Body of pancreas (tissue), 4 donors: ENCODE measurements at regions not wholly inside any gene's neighbourhood (a gene's known extent, or its start where the extent isn't known, plus 50 kb on each side); places are given as distances from the start of the nearest gene placed in this dataset.

Experiments used
- ATAC-seq: fragments of 150-250 bp; one replicate; pipeline ENCODE4 v1.9.1; 2016
- DNase-seq, 4 donors: peaks; one replicate each; pipeline ENCODE4 v3.0.0-alpha.2; 2019
- H3K27ac ChIP-seq, 4 donors: fragments of 200-600 bp; sonication (generic); 1 replicate in 3 of 4; 2 replicates in 1 of 4; pipeline versions ENCODE4 v1.5.1 to v1.6.1; 2016 to 2019; ENCODE audit warnings: mild to moderate bottlenecking in 1 of 4, mixed read lengths in 1 of 4, moderate library complexity in 1 of 4
- H3K27me3 ChIP-seq, 2 donors: fragments of 200-600 bp; sonication (generic); one replicate each; pipeline ENCODE4 v1.6.0; 2016; ENCODE audit warnings: mild to moderate bottlenecking in 1 of 2
- H3K36me3 ChIP-seq, 2 donors: fragments of 200-600 bp; sonication (generic); replicated peaks in 1 of 2; 2 replicates each; pipeline ENCODE4 v1.5.1; 2016; ENCODE audit warnings: low read depth in 2 of 2; ENCODE audit not compliant: insufficient read depth in 1 of 2
- H3K4me1 ChIP-seq: fragments of 200-600 bp; sonication (generic); one replicate; pipeline ENCODE4 v1.6.0; 2016
- H3K4me3 ChIP-seq, 2 donors: fragments of 200-600 bp; sonication (generic); 1 replicate in 1 of 2; 2 replicates in 1 of 2; pipeline ENCODE4 v1.5.1; 2016 to 2019
- H3K9me3 ChIP-seq, 3 donors: fragments of 200-600 bp; sonication (generic); 1 replicate in 2 of 3; 2 replicates in 1 of 3; pipeline ENCODE4 v1.5.1; 2016
- POLR2A ChIP-seq, 3 donors: fragments of 450-650 bp; IDR thresholded peaks; one replicate each; pipeline ENCODE4 v1.6.1; 2016; ENCODE audit warnings: antibody characterized with exemption in 3 of 3, mild to moderate bottlenecking in 2 of 3
- WGBS, 2 donors: methylation state at CpG; one replicate each; pipeline ENCODE4 v1.1.5; 2017; 5-methylcytosine and 5-hydroxymethylcytosine counted together
- intact Hi-C: fragments of 100-400 bp; cut with DNase I; formaldehyde crosslinking; loops from one replicate; pipeline ENCODE4 v1.15.1; 2023
- TF ChIP-seq, protein P1 (sequence below), 7 experiments: fragments of 450-650 bp in 4 of 7; fragments of 200-600 bp in 3 of 7; sonication (generic) in 3 of 7; IDR thresholded peaks; one replicate each; pipeline ENCODE4 v1.5.1; 2016 to 2019; ENCODE audit warnings: antibody characterized with exemption in 7 of 7

DNA sequence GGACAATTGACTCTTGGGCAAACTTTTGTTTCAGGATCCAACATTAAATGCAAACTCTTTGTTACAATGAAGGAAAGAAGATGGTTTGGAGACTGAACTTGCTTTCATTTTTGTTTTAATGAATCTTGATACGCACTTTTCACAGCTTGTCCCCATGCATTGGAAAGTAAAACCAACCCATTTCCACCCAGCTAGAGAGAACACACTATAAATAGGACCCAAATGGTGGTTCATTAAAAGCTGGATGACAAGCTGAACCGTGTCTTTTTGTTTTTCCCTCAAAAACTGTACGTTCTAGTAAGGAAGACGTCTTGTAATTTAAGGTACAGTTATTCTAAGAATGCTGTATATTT is 95.3 kb upstream of the EGFL6 start:
- intact Hi-C loops, result no loop called here
- Histone ChIP-seq H3K4me1 (no peaks in the 10 kb centered on the region), H3K9me3 (no peaks in the 10 kb centered on the region), H3K27me3 (no peaks in the 10 kb centered on the region), H3K27ac (peak overlapping the region in 1 of 4 donors; percentile 8), H3K4me3 (no peak overlapping the region), H3K36me3 (no peaks in the 10 kb centered on the region)
- WGBS, 2 donors, result 86 to 87% methylated on average over 4 of the region's 4 CpGs
- ATAC-seq (no peak), DNase-seq (no peak)
- TF ChIP-seq POLR2A (IDR thresholded peaks at IDR 0.05), result no peak
- TF ChIP-seq, protein P1, sequence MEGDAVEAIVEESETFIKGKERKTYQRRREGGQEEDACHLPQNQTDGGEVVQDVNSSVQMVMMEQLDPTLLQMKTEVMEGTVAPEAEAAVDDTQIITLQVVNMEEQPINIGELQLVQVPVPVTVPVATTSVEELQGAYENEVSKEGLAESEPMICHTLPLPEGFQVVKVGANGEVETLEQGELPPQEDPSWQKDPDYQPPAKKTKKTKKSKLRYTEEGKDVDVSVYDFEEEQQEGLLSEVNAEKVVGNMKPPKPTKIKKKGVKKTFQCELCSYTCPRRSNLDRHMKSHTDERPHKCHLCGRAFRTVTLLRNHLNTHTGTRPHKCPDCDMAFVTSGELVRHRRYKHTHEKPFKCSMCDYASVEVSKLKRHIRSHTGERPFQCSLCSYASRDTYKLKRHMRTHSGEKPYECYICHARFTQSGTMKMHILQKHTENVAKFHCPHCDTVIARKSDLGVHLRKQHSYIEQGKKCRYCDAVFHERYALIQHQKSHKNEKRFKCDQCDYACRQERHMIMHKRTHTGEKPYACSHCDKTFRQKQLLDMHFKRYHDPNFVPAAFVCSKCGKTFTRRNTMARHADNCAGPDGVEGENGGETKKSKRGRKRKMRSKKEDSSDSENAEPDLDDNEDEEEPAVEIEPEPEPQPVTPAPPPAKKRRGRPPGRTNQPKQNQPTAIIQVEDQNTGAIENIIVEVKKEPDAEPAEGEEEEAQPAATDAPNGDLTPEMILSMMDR (IDR thresholded peaks at IDR 0.05), result no peak

DNA sequence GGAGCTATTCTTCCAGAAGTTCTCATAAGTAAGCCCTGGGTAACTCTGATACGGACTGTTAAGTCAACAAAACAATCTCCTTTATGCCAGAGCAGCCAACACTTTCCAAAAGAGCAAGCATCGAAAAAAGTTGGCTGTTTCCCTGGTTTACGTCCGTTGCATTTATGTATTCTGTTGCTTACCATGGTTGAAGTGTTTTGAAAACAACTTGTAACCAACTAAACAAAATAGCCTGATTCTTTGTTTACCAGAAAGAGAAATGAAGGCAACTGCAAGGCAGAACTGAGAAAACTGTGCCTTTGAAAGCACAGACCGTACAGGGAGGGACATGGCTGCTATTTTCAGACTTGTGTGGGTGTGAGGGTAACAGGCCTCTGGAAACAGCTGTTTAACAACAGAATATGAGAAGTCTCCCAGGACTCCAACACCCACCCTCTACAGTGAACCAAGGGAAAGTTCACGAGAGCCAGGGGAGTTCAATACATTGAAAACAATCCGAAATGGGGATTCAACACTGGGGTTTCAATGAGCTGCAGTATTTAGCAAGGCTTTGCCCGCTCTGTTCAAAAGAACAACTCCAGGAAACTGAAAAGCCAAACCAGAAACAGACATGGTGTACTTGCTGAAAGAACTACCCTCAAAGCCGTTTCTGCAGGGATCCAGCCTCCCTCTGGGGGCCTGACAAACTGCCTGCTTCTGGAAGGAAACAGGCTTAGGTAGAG is 95.8 kb upstream of the EGFL6 start:
- 33 to 53% methylated on average over 7 to 9 of the region's 9 CpGs for WGBS, 2 donors
- Histone ChIP-seq H3K36me3 (no peaks in the 10 kb centered on the region), H3K4me1 (no peaks in the 10 kb centered on the region), H3K4me3 (no peak overlapping the region), H3K27ac (peak overlapping the region in 1 of 4 donors; percentile 8), H3K9me3 (no peaks in the 10 kb centered on the region), H3K27me3 (no peaks in the 10 kb centered on the region)
- TF ChIP-seq, protein P1 (IDR thresholded peaks at IDR 0.05), result no peak
- TF ChIP-seq POLR2A (IDR thresholded peaks at IDR 0.05), result no peak
- intact Hi-C loops, result no loop called here
- DNase-seq (no peak), ATAC-seq (no peak)

DNA sequence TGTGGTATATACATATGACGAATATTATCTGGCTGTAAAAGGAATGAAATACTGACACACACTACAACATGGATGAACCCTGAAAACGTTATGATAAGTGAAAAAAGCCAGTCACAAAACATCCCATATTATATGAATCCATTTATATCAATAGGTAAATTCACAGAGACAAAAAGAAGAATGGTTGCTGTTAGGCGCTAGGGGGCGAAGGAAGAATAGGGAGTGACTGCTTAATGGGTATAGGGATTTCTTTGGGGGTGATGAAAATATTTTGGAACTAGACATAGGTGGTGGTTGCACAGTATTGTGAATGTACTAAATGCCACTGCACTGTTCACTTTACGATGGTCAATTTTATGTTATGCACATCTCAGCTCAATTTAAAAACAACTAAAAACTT is 96.4 kb upstream of the EGFL6 start:
- Histone ChIP-seq H3K4me3 (no peak overlapping the region), H3K36me3 (no peaks in the 10 kb centered on the region), H3K27ac (no peak overlapping the region), H3K27me3 (no peaks in the 10 kb centered on the region), H3K9me3 (no peaks in the 10 kb centered on the region), H3K4me1 (no peaks in the 10 kb centered on the region)
- TF ChIP-seq, protein P1 (IDR thresholded peaks at IDR 0.05), result no peak
- no peak for TF ChIP-seq POLR2A (IDR thresholded peaks at IDR 0.05)
- intact Hi-C loops, result no loop called here
- WGBS, 2 donors, result 47 to 57% methylated on average over 5 of the region's 5 CpGs
- DNase-seq (no peak), ATAC-seq (no peak)

DNA sequence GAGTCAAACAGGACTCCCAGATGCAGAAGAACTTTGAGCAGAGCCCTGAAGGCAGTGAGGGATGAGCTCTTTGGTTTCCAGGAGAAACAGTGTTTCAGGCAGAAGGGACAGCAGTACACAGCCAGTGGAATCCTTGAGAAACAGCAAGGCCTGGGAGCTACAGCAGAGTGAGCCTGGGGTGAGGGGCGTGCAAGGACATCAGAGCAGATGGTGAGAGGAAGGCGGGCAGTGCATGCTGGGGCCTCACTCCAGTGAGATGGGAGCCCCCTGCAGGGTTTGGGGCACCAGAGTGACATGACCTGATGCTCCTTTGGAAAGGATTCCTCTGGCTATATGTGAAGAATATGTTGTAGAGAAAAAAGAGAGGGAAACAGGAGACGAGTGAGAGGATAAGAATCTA is 98.1 kb upstream of the EGFL6 start:
- ATAC-seq (no peak), DNase-seq (no peak)
- H3K9me3 ChIP-seq, result no peaks in the 10 kb centered on the region
- no peaks in the 10 kb centered on the region for H3K36me3 ChIP-seq
- intact Hi-C loops, result no loop called here
- H3K27ac ChIP-seq, result no peak overlapping the region
- H3K4me3 ChIP-seq, result no peak overlapping the region
- no peaks in the 10 kb centered on the region for H3K4me1 ChIP-seq
- TF ChIP-seq, protein P1 (IDR thresholded peaks at IDR 0.05), result no peak
- TF ChIP-seq POLR2A (IDR thresholded peaks at IDR 0.05), result no peak
- 87 to 92% methylated on average over 3 of the region's 3 CpGs for WGBS, 2 donors
- no peaks in the 10 kb centered on the region for H3K27me3 ChIP-seq

DNA sequence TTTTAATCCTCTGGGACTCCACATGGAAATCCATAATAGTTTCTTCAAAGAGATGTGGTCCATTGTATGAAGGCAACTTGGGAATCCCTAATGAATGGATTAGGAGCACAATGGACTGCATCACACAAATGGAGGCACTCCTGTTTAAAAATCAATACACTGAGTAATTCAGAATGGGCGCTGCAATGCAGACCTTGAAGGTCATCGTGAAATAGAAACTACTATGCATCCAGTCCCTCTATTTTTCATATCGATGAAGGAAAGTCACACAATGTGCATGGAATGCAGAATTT is 98.8 kb upstream of the EGFL6 start:
- Histone ChIP-seq H3K27me3 (no peaks in the 10 kb centered on the region), H3K4me1 (no peaks in the 10 kb centered on the region)
- WGBS, 2 donors, result 51 to 74% methylated on average over 3 of the region's 3 CpGs

More for the DNA sequence above, 98.8 kb upstream of the EGFL6 start:
- intact Hi-C loops, result no loop called here
- TF ChIP-seq POLR2A (IDR thresholded peaks at IDR 0.05), result no peak
- TF ChIP-seq, protein P1 (IDR thresholded peaks at IDR 0.05), result no peak
- no peak overlapping the region for H3K4me3 ChIP-seq
- H3K9me3 ChIP-seq, result no peaks in the 10 kb centered on the region
- DNase-seq (no peak), ATAC-seq (no peak)
- no peaks in the 10 kb centered on the region for H3K36me3 ChIP-seq
- H3K27ac ChIP-seq, result no peak overlapping the region
